ENCODE measurements at regions not wholly inside any gene's neighbourhood (a gene's known extent, or its start where the extent isn't known, plus 50 kb on each side); places are given as distances from the start of the nearest gene placed in this dataset.
"Not testable (repeated sequence)": the region's sequence is repeated elsewhere in the genome, so short reads cannot be mapped to it uniquely, and the experiment has no call there.

DNA sequence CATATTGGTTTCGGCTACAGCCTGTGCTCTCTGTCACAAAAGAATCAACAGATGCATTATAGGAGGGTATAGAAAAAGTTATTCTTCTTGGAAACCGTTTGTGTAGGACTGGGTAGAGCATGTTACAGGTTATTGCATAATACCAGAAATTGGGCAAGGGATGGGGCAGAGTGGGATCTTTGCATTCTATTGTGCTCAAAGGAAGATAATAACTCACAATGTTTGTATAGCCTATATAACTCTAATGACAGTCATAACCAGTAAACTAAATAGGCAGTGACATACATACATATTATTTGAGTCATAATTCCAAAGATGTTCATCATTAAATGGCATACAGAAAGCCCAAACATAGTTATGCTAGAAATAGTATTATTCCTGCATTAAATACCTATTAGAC is 179.7 kb downstream of the XPNPEP1 start:
- Mint-ChIP-seq H3K9me3 (no peaks in the 10 kb centered on the region), H3K36me3 (no peaks in the 10 kb centered on the region), H3K4me3 (no peak overlapping the region), H3K27ac (no peak overlapping the region), H3K27me3 (peaks cover 3% of the 10 kb centered on the region), H3K4me1 (no peaks in the 10 kb centered on the region)
- DNase-seq, result no peak

DNA sequence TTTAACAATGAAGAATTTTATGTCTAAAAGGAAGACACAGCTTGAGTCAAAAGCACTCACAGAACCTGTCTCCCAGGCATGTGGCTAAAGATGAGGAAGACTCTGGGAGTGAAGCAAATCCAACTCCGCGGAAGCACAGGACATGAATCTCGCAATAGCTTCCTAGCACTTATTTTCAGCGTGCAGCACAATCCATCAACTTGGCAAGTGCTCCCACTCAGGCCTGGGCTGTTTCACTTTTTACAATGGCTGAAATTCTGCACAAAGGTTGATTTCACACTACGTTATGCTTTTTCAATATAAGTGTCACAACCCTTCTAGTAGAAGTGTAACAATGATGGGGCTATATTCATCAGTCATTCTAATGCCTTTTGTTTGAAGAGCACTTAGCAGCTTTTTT is 180.2 kb downstream of the XPNPEP1 start:
- Mint-ChIP-seq H3K4me1 (no peaks in the 10 kb centered on the region), H3K36me3 (no peaks in the 10 kb centered on the region), H3K27me3 (peaks cover 3% of the 10 kb centered on the region), H3K9me3 (no peaks in the 10 kb centered on the region), H3K27ac (no peak overlapping the region), H3K4me3 (no peak overlapping the region)
- no peak for DNase-seq

- no peaks in the 10 kb centered on the region for H3K36me3 Mint-ChIP-seq
- no peak overlapping the region for H3K27ac Mint-ChIP-seq
- no peak overlapping the region for H3K4me3 Mint-ChIP-seq
Measured at GRCh38 chr10:109741712-109742111, 181.6 kb downstream of the XPNPEP1 start.

GRCh38 chr10:109740436-109740835 is 182.9 kb downstream of the XPNPEP1 start:
- Mint-ChIP-seq H3K27me3 (peaks cover 3% of the 10 kb centered on the region), H3K4me3 (no peak overlapping the region), H3K27ac (no peak overlapping the region), H3K36me3 (no peaks in the 10 kb centered on the region), H3K4me1 (no peaks in the 10 kb centered on the region), H3K9me3 (no peaks in the 10 kb centered on the region)
- no peak for DNase-seq

More at GRCh38 chr10:109741712-109742111, 181.6 kb downstream of the XPNPEP1 start:
- no peaks in the 10 kb centered on the region for H3K9me3 Mint-ChIP-seq
- H3K4me1 Mint-ChIP-seq, result no peaks in the 10 kb centered on the region
- no peak for DNase-seq
- peaks cover 3% of the 10 kb centered on the region for H3K27me3 Mint-ChIP-seq

- H3K4me3 Mint-ChIP-seq, result no peak overlapping the region
- H3K27me3 Mint-ChIP-seq, result peaks cover 3% of the 10 kb centered on the region
- H3K4me1 Mint-ChIP-seq, result no peaks in the 10 kb centered on the region
- no peak overlapping the region for H3K27ac Mint-ChIP-seq
- H3K9me3 Mint-ChIP-seq, result no peaks in the 10 kb centered on the region
- H3K36me3 Mint-ChIP-seq, result no peaks in the 10 kb centered on the region
- no peak for DNase-seq
Measured at GRCh38 chr10:109737626-109738025, 185.7 kb downstream of the XPNPEP1 start.

DNA sequence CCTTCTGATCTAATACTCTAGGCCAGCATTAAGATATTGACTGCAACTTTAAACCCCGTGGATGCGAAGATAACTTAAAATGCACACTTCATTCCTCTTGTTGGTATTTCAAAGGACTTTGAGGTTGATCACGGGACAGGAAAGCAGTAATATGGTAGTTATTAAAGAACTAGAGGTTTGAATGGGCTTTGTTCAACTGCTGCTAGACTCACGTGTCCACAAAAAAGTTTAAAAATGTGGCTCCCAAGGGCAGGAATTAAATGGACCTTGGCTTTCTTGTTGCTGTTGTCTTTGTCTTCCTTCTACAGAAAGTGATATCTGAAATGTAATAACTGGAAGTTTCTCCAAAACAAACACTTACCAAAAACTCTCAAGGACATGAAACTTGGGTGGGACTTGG is 186.3 kb downstream of the XPNPEP1 start:
- Mint-ChIP-seq H3K27me3 (peaks cover 3% of the 10 kb centered on the region), H3K36me3 (no peaks in the 10 kb centered on the region), H3K4me1 (no peaks in the 10 kb centered on the region), H3K4me3 (no peak overlapping the region), H3K9me3 (no peaks in the 10 kb centered on the region), H3K27ac (no peak overlapping the region)
- DNase-seq, result no peak

- Mint-ChIP-seq H3K4me3 (no peak overlapping the region), H3K27ac (no peak overlapping the region), H3K36me3 (no peaks in the 10 kb centered on the region), H3K9me3 (no peaks in the 10 kb centered on the region), H3K4me1 (no peaks in the 10 kb centered on the region), H3K27me3 (peaks cover 3% of the 10 kb centered on the region)
- no peak for DNase-seq
Measured at GRCh38 chr10:109735776-109736175, 187.5 kb downstream of the XPNPEP1 start.

DNA sequence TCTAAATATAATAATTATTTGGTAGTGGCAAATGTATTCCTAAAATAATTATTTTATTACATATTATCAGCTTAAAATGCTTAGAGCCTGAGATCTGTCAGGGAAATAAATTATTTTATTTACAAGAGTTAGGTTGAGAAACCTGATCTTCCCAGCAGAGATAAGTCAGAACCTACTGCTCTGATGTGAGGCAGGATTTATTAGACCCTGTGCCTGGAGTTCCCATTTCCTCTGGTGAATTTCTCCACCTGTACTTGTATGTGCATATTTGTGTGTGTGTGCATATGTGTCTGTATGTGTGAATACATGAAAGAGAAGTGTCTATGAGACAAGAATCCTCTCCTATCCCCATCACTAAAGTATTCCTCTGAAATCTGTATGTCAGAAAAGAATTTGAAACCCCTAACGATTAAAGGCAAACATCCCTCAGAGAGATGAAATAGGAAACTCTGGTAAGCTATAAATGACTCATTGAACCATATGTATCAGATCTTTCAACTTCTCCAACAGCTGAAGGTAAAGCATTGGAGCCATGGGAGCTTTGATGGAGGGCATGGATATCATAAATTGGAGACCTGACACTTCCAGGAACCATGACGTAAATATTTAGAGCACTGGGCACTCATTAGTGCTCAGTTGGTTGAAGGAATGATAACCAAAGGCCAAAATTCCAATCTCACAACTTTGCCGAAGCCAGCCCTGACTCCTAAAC is 190.9 kb downstream of the XPNPEP1 start:
- no peak for DNase-seq
- no peaks in the 10 kb centered on the region for H3K36me3 Mint-ChIP-seq
- H3K4me3 Mint-ChIP-seq, result no peak overlapping the region
- no peaks in the 10 kb centered on the region for H3K4me1 Mint-ChIP-seq
- H3K27ac Mint-ChIP-seq, result no peak overlapping the region
- H3K9me3 Mint-ChIP-seq, result no peaks in the 10 kb centered on the region
- H3K27me3 Mint-ChIP-seq, result peaks cover 4% of the 10 kb centered on the region

DNA sequence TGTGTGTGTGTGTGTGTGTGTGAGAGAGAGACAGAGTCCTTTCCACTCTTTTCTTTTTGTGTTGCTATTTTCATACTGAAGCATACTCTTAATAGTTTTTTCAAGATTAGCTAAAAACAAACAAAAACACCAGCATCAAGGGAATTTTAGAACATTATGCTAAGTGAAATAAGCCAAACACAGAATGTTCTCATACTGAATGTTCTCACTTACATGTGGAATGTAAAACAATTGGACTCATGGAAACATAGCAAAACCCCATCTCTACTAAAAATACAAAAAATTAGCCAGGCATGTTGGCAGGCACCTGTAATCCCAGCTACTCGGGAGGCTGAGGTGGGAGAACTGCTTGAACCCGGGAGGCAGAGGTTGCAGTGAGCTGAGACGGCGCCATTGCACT is 193.4 kb downstream of the XPNPEP1 start:
- H3K27ac Mint-ChIP-seq, H3K4me1 Mint-ChIP-seq, H3K27me3 Mint-ChIP-seq, H3K9me3 Mint-ChIP-seq, DNase-seq, H3K4me3 Mint-ChIP-seq, H3K36me3 Mint-ChIP-seq: not testable (repeated sequence)

GRCh38 chr10:109727436-109727835 is 195.9 kb downstream of the XPNPEP1 start:
- H3K4me1 Mint-ChIP-seq, result no peaks in the 10 kb centered on the region
- no peak overlapping the region for H3K27ac Mint-ChIP-seq
- peaks cover 4% of the 10 kb centered on the region for H3K27me3 Mint-ChIP-seq
- H3K4me3 Mint-ChIP-seq, result no peak overlapping the region
- no peaks in the 10 kb centered on the region for H3K36me3 Mint-ChIP-seq
- DNase-seq, result no peak
- H3K9me3 Mint-ChIP-seq, result no peaks in the 10 kb centered on the region

DNA sequence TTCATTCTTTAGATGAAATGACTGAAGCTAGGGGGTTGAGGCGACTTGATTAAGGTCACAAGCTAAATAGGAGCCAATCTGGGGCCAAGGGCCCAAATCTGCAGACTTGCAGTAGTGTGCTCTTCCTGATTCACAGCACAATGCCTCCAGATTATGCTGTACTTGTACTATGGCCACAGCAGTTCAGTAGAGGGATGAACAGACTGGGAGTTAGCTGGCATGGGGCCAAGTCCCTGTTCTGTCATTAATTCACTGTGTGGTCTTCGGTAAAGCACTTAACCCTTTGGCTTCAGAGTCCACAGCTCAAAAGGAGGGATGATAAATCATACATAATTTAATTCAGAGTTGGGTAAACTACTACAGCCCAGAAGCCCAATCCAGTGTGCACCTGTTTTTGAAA is 196.8 kb downstream of the XPNPEP1 start:
- H3K36me3 Mint-ChIP-seq, result no peaks in the 10 kb centered on the region
- no peak for DNase-seq
- peaks cover 4% of the 10 kb centered on the region for H3K27me3 Mint-ChIP-seq
- H3K27ac Mint-ChIP-seq, result no peak overlapping the region
- no peaks in the 10 kb centered on the region for H3K4me1 Mint-ChIP-seq
- H3K4me3 Mint-ChIP-seq, result no peak overlapping the region
- no peaks in the 10 kb centered on the region for H3K9me3 Mint-ChIP-seq

DNA sequence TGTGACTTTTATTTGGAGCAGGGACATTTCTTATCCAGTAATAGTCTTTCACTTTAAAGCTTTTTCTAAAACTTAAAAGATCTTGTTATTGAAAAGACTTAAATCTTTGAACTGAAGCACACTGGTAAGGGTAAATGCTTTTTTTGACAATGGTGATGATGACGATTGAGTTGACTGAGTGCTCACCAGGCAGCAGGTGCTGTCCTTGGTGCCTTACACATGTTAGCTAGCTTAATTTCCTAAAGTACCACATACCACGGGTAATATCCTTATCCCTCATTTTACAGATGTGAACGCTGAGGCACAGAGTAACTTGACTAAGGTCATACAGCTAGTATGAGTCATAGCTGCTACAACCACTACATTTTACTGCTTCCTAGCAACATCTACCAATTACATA is 200.0 kb downstream of the XPNPEP1 start:
- Mint-ChIP-seq H3K27ac (no peak overlapping the region), H3K27me3 (no peaks in the 10 kb centered on the region), H3K4me1 (no peaks in the 10 kb centered on the region), H3K4me3 (no peak overlapping the region), H3K9me3 (no peaks in the 10 kb centered on the region), H3K36me3 (no peaks in the 10 kb centered on the region)
- no peak for DNase-seq

DNA sequence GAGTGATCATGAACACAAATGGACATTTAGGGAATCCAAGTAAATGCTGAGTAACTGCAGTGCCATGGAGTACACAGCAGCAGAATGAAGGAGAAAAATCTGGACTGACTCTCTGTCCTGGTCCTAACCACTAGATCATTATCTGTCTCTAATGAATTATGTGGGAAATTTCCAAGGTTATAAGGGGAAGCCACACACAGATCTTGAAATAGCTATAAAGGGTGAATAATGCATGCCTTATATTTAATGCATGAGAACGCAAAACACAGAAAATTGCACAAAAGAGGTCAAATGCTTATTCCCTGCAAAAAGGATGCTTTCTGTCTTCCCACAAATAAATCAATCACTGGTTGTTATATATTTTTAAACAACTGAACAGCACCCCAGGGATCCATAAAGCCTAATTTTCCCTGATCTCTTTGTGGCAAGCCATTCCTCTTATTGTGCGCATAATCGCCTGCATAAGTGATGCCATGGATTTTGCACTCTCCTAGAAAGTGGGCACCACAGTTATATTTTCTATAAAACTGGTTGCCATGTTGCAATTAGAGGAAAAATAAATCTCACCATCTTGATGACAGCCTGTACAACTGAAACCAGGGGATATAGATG is 201.8 kb downstream of the XPNPEP1 start:
- H3K27me3 Mint-ChIP-seq, result no peaks in the 10 kb centered on the region
- H3K36me3 Mint-ChIP-seq, result no peaks in the 10 kb centered on the region
- H3K4me1 Mint-ChIP-seq, result no peaks in the 10 kb centered on the region
- DNase-seq, result no peak
- H3K9me3 Mint-ChIP-seq, result no peaks in the 10 kb centered on the region
- H3K27ac Mint-ChIP-seq, result no peak overlapping the region
- H3K4me3 Mint-ChIP-seq, result no peak overlapping the region

DNA sequence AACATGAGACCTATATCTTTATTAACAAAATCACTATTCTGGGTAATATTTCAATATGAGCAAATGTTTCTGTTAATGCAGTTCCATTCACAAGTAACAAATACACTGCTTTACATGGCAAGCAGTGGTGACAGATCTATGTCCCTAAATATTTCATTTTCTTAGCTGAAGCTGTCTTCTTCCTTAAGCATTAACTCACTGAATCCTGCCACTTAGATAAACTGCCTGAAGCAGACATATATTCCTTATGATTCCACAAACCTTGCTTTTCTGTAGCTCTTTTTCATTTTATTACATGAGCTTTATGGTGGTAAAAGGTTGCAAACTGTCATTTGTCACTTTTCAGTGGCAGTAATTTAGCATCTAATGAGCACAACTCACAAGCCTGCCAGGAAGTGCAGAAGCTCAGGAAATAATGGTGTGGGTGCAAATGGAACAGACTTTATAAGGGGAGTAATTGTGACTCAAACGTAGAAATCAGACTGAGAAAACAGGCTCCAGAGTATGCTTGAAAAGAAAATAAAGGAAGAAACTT is 217.2 kb downstream of the XPNPEP1 start:
- no peak for DNase-seq
- peaks cover 5% of the 10 kb centered on the region for H3K9me3 Mint-ChIP-seq
- H3K27me3 Mint-ChIP-seq, result no peaks in the 10 kb centered on the region
- H3K4me1 Mint-ChIP-seq, result no peaks in the 10 kb centered on the region
- no peaks in the 10 kb centered on the region for H3K36me3 Mint-ChIP-seq
- no peak overlapping the region for H3K4me3 Mint-ChIP-seq
- H3K27ac Mint-ChIP-seq, result no peak overlapping the region

DNA sequence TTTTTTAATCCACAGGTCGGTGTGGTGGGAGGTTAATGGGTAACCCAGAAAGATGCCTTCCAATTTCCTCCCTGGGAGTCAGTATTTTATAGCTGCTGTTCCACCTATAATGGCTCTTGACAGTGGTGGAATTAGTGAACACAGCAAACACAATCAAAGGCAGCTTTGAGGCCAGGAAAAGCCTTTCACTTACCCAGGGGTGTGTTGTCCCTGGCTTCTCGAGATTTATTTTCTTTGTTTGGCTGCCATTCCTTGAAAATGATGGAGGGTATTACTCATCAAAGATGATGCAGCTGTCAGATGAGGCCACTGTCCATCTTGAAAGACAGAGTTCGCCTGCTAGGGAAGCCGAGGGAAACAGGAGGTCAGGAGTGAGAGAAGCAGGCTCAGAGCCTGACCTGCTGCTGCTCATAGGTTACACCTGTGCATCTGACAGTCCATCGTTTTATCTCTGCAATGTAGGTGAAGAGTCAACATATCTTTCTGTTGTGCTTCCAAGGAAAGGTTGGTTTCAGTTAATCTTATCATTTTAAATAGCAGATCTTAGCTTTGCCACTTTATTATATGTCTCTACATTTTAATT is 221.6 kb downstream of the XPNPEP1 start:
- Mint-ChIP-seq H3K9me3 (no peaks in the 10 kb centered on the region), H3K27me3 (no peaks in the 10 kb centered on the region), H3K36me3 (no peaks in the 10 kb centered on the region), H3K4me1 (no peaks in the 10 kb centered on the region), H3K27ac (no peak overlapping the region), H3K4me3 (no peak overlapping the region)
- no peak for DNase-seq

Data from activated naive CD8-positive, alpha-beta T cell treated with anti-CD3 and anti-CD28 coated beads for 36 hours (primary cell).